DMS53 (cell line): ENCODE measurements at regions not wholly inside any gene's neighbourhood (a gene's known extent, or its start where the extent isn't known, plus 50 kb on each side); places are given as distances from the start of the nearest gene placed in this dataset.
"Not testable (repeated sequence)": the region's sequence is repeated elsewhere in the genome, so short reads cannot be mapped to it uniquely, and the experiment has no call there.

Experiments used
- DNase-seq: peaks from one replicate; lab custom pipeline; 2025; lab: John Stamatoyannopoulos, UW

- no peak for DNase-seq
Measured at GRCh38 chrX:1102786-1103185, 109.7 kb downstream of the CRLF2 start.

GRCh38 chrX:1102221-1102620 is 110.2 kb downstream of the CRLF2 start:
- DNase-seq = not testable (repeated sequence)

GRCh38 chrX:1099146-1099770 is 113.2 kb downstream of the CRLF2 start:
- DNase-seq = no peak

GRCh38 chrX:1097328-1097727 is 115.1 kb downstream of the CRLF2 start:
- DNase-seq = no peak

GRCh38 chrX:1094566-1095333 is 117.7 kb downstream of the CRLF2 start:
- no peak for DNase-seq

GRCh38 chrX:1093586-1094421 is 118.6 kb downstream of the CRLF2 start:
- no peak for DNase-seq

- DNase-seq = no peak
Measured at GRCh38 chrX:1093121-1093520, 119.3 kb downstream of the CRLF2 start.

GRCh38 chrX:1086444-1087409 is 125.7 kb downstream of the CRLF2 start:
- no peak for DNase-seq

- DNase-seq = not testable (repeated sequence)
Measured at GRCh38 chrX:1085871-1086270, 126.6 kb downstream of the CRLF2 start.

- no peak for DNase-seq
Measured at GRCh38 chrX:1084689-1085088, 127.8 kb downstream of the CRLF2 start.

GRCh38 chrX:1076871-1077651 is 135.4 kb downstream of the CRLF2 start:
- DNase-seq = no peak

GRCh38 chrX:1075741-1076140 is 136.7 kb downstream of the CRLF2 start:
- DNase-seq = no peak

- DNase-seq = no peak
Measured at GRCh38 chrX:1075156-1075555, 137.3 kb downstream of the CRLF2 start.

GRCh38 chrX:1074755-1075154 is 137.7 kb downstream of the CRLF2 start:
- DNase-seq = no peak

- no peak for DNase-seq
Measured at GRCh38 chrX:1074172-1074571, 138.3 kb downstream of the CRLF2 start.

GRCh38 chrX:1072637-1073377 is 139.6 kb downstream of the CRLF2 start:
- peak; percentile 1 for DNase-seq

GRCh38 chrX:1071351-1071750 is 141.1 kb downstream of the CRLF2 start:
- no peak for DNase-seq

GRCh38 chrX:1062351-1062750 is 150.1 kb downstream of the CRLF2 start:
- DNase-seq = no peak

GRCh38 chrX:1060562-1060960 is 151.9 kb downstream of the CRLF2 start:
- no peak for DNase-seq
